ENCODE measurements at regions not wholly inside any gene's neighbourhood (a gene's known extent, or its start where the extent isn't known, plus 50 kb on each side); places are given as distances from the start of the nearest gene placed in this dataset.

DNA sequence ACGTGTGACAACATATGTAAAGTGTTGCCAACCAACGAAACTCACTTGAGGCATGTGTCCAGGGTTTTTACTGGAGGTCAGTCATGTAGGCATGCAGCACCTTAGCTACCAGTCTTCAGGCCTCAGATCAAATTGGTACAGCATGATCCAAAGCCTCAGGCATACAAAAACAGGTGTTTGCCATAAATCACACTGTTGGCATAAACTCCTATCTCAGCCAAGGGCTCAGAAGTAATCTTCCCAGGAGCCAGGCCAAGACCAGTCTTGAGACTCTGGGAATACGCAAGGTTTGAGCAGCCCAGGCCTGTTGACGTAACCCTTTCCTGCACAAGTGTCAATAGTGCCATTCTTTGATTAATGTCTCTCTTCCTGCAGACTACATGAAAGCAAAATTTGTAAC lies 163.5 kb downstream of the PRL start:
- TF ChIP-seq, protein P1, sequence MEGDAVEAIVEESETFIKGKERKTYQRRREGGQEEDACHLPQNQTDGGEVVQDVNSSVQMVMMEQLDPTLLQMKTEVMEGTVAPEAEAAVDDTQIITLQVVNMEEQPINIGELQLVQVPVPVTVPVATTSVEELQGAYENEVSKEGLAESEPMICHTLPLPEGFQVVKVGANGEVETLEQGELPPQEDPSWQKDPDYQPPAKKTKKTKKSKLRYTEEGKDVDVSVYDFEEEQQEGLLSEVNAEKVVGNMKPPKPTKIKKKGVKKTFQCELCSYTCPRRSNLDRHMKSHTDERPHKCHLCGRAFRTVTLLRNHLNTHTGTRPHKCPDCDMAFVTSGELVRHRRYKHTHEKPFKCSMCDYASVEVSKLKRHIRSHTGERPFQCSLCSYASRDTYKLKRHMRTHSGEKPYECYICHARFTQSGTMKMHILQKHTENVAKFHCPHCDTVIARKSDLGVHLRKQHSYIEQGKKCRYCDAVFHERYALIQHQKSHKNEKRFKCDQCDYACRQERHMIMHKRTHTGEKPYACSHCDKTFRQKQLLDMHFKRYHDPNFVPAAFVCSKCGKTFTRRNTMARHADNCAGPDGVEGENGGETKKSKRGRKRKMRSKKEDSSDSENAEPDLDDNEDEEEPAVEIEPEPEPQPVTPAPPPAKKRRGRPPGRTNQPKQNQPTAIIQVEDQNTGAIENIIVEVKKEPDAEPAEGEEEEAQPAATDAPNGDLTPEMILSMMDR (IDR thresholded peaks at IDR 0.05) = no peak
- TF ChIP-seq YY1 (IDR thresholded peaks at IDR 0.05; ENCODE audit: low read depth) (no peak), CHD2 (IDR thresholded peaks at IDR 0.05; ENCODE audit: low read length, partially characterized antibody) (no peak), MEF2A (IDR thresholded peaks at IDR 0.05; ENCODE audit: borderline replicate concordance, low read depth) (no peak), EP300 (IDR thresholded peaks at IDR 0.05; ENCODE audit: borderline replicate concordance in 1 of 2, low read depth in 1 of 2, low read length in 1 of 2) (no peak), RFX5 (IDR thresholded peaks at IDR 0.05; ENCODE audit: low read length) (no peak), TEAD4 (IDR thresholded peaks at IDR 0.05; ENCODE audit: borderline replicate concordance, insufficient read depth) (no peak), SMC3 (IDR thresholded peaks at IDR 0.05; ENCODE audit: low read depth, low read length) (no peak), REST (IDR thresholded peaks at IDR 0.05; ENCODE audit: low read depth, low read length) (no peak), RXRA (IDR thresholded peaks at IDR 0.05; ENCODE audit: borderline replicate concordance, low read depth) (no peak), POLR2AphosphoS5 (IDR thresholded peaks at IDR 0.05; ENCODE audit: low read depth, low read length) (no peak)
- TF ChIP-seq, protein P2, sequence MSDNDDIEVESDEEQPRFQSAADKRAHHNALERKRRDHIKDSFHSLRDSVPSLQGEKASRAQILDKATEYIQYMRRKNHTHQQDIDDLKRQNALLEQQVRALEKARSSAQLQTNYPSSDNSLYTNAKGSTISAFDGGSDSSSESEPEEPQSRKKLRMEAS (IDR thresholded peaks at IDR 0.05; ENCODE audit: low read depth) = no peak
- TF ChIP-seq, protein P3, sequence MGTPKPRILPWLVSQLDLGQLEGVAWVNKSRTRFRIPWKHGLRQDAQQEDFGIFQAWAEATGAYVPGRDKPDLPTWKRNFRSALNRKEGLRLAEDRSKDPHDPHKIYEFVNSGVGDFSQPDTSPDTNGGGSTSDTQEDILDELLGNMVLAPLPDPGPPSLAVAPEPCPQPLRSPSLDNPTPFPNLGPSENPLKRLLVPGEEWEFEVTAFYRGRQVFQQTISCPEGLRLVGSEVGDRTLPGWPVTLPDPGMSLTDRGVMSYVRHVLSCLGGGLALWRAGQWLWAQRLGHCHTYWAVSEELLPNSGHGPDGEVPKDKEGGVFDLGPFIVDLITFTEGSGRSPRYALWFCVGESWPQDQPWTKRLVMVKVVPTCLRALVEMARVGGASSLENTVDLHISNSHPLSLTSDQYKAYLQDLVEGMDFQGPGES (IDR thresholded peaks at IDR 0.05; ENCODE audit: low read depth, low read length) = no peak
